Suprapubic skin (tissue), 4 donors: ENCODE measurements at regions not wholly inside any gene's neighbourhood (a gene's known extent, or its start where the extent isn't known, plus 50 kb on each side); places are given as distances from the start of the nearest gene placed in this dataset.

Source experiments
- EP300 ChIP-seq: sonication (generic); formaldehyde crosslinking; IDR thresholded peaks from one replicate; pipeline ENCODE4 v1.6.1; 2017; ENCODE audit warnings: antibody characterized with exemption
- POLR2A ChIP-seq, 2 donors: fragments of 450-650 bp; IDR thresholded peaks; one replicate each; pipeline ENCODE4 v1.6.1; 2017; ENCODE audit warnings: antibody characterized with exemption in 2 of 2, mild to moderate bottlenecking in 2 of 2, moderate library complexity in 2 of 2
- POLR2AphosphoS5 ChIP-seq, 3 donors: sonication (generic); formaldehyde crosslinking; IDR thresholded peaks; one replicate each; pipeline ENCODE4 v1.6.1; 2017; ENCODE audit warnings: antibody characterized with exemption in 3 of 3
- TF ChIP-seq, protein P1 (sequence below), 2 donors: fragments of 200-600 bp in 1 of 2; fragments of 450-650 bp in 1 of 2; sonication (generic) in 1 of 2; IDR thresholded peaks; one replicate each; pipeline ENCODE4 v1.5.1; 2016 to 2019; ENCODE audit warnings: antibody characterized with exemption in 2 of 2, mild to moderate bottlenecking in 1 of 2, moderate library complexity in 1 of 2

DNA sequence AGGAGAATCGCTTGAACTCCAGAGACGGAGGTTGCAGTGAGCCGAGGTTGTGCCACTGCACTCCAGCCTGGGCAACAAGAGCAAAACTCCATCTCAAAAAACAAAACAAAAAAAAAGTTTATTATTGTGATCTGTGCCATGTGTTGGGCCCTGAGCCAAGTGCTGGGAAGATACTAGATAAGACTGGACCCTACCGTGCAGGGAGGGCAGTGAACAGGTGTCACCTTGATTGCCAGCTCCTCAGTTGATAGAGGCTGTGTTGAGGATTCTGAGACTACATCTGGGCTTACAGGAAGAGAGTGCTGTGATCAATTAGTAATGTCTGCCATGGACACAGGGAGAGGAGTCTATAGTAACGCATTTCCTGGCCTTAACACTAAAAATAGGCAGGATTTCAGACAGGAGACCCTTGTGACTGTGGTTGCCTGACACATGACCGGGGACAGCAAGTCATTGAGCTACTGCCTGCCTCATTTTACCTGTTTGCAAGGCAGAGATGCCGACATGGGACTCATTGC is 201.5 kb downstream of the C9orf50 start:
- TF ChIP-seq, protein P1, sequence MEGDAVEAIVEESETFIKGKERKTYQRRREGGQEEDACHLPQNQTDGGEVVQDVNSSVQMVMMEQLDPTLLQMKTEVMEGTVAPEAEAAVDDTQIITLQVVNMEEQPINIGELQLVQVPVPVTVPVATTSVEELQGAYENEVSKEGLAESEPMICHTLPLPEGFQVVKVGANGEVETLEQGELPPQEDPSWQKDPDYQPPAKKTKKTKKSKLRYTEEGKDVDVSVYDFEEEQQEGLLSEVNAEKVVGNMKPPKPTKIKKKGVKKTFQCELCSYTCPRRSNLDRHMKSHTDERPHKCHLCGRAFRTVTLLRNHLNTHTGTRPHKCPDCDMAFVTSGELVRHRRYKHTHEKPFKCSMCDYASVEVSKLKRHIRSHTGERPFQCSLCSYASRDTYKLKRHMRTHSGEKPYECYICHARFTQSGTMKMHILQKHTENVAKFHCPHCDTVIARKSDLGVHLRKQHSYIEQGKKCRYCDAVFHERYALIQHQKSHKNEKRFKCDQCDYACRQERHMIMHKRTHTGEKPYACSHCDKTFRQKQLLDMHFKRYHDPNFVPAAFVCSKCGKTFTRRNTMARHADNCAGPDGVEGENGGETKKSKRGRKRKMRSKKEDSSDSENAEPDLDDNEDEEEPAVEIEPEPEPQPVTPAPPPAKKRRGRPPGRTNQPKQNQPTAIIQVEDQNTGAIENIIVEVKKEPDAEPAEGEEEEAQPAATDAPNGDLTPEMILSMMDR (IDR thresholded peaks at IDR 0.05): no peak
- no peak for TF ChIP-seq POLR2A (IDR thresholded peaks at IDR 0.05)
- TF ChIP-seq POLR2AphosphoS5 (IDR thresholded peaks at IDR 0.05): no peak
- TF ChIP-seq EP300: no peak
